ENCODE measurements at regions not wholly inside any gene's neighbourhood (a gene's known extent, or its start where the extent isn't known, plus 50 kb on each side); places are given as distances from the start of the nearest gene placed in this dataset.

GRCh38 chr15:94053626-94054025, 177.7 kb upstream of the MCTP2 start:
- no peak for TF ChIP-seq POLR2A (IDR thresholded peaks at IDR 0.05)
- TF ChIP-seq CTCF (IDR thresholded peaks at IDR 0.05) = no peak
- TF ChIP-seq EP300 (IDR thresholded peaks at IDR 0.05; ENCODE audit: low read depth) = no peak
- no peak for TF ChIP-seq POLR2AphosphoS5 (IDR thresholded peaks at IDR 0.05)
- in situ Hi-C loops (cut with MboI; ENCODE audit: low pct_ligation_motif_present in 1 of 4, low pct_unique_long_range_greater_than_20kb in 1 of 4, low sequenced_read_pairs in 3 of 4) = no loop called here
- intact Hi-C loops (cut with DNase I; ENCODE audit: low total_unique reads) = no loop called here

DNA sequence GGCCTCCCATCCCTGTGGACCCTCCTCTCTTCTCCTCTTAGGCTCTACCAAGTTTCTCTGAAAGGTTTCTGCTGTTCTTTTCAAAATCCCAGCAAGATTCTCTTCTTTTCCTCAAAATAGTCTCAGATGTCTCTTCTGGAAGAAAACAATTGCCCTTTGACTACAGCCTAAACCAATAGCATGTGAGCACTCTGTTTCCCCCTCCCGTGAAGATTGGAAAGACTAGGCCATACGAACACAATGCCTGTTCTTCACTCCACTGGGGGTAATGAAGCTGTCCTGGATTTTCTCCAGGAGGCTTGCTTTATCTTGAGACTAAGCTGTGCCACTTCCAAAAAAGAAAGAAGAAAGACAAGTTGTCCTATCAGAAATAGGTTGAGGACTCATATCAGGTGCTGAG, 178.7 kb upstream of the MCTP2 start:
- WGBS, 2 donors (ENCODE audit: low coverage in 1 of 2) = 74% methylated on average over 2 of the region's 2 CpGs; no CpG with 5 or more reads in 1 of the 2 donors
- H3K36me3 ChIP-seq = no peaks in the 10 kb centered on the region
- no peaks in the 10 kb centered on the region for H3K4me1 ChIP-seq
- no peak for TF ChIP-seq POLR2AphosphoS5 (IDR thresholded peaks at IDR 0.05)
- TF ChIP-seq POLR2A (IDR thresholded peaks at IDR 0.05) = no peak
- TF ChIP-seq EP300 (IDR thresholded peaks at IDR 0.05; ENCODE audit: low read depth) = no peak
- no peak for TF ChIP-seq CTCF (IDR thresholded peaks at IDR 0.05)
- no peak for DNase-seq
- H3K27me3 ChIP-seq = no peaks in the 10 kb centered on the region
- no peak overlapping the region for H3K27ac ChIP-seq
- H3K4me3 ChIP-seq = no peak overlapping the region
- in situ Hi-C loops (cut with MboI; ENCODE audit: low pct_ligation_motif_present in 1 of 4, low pct_unique_long_range_greater_than_20kb in 1 of 4, low sequenced_read_pairs in 3 of 4) (no loop called here), intact Hi-C loops (cut with DNase I; ENCODE audit: low total_unique reads) (no loop called here)
- H3K9me3 ChIP-seq = no peaks in the 10 kb centered on the region

More at GRCh38 chr15:94053626-94054025, 177.7 kb upstream of the MCTP2 start:
- DNase-seq = no peak
- Histone ChIP-seq H3K9me3 (no peaks in the 10 kb centered on the region), H3K4me3 (no peak overlapping the region), H3K36me3 (no peaks in the 10 kb centered on the region), H3K27ac (no peak overlapping the region), H3K4me1 (no peaks in the 10 kb centered on the region), H3K27me3 (no peaks in the 10 kb centered on the region)

DNA sequence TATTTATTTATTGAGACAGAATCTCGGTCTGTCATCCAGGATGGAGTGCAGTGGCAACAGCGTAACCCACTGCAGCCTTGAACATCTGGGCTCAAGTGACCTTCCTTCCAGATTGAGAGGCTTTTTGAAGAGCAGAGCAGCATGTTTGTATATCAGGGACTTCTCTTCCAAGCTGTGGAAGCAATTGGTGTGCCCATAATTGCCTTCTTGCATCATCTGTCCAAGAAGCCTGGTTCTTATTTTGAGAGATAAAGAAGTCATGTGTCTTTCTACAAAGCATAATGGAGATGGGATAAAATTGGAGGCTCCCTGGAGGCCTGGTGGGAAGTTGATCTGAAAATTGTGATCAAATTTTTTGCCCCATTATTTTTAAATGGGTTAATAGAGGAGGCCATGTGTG, 183.8 kb upstream of the MCTP2 start:
- Histone ChIP-seq H3K27ac (no peak overlapping the region), H3K9me3 (no peaks in the 10 kb centered on the region), H3K4me3 (no peak overlapping the region), H3K4me1 (no peaks in the 10 kb centered on the region), H3K36me3 (no peaks in the 10 kb centered on the region), H3K27me3 (no peaks in the 10 kb centered on the region)
- intact Hi-C loops (cut with DNase I; ENCODE audit: low total_unique reads) = loop anchor here (5.0 kb wide), 1 partner anchor 1400 kb away; no protein-coding TSS in a partner anchor
- no peak for DNase-seq
- WGBS, 2 donors (ENCODE audit: low coverage in 1 of 2) = 86 to 96% methylated on average over 2 of the region's 2 CpGs
- TF ChIP-seq CTCF (IDR thresholded peaks at IDR 0.05) = no peak
- no peak for TF ChIP-seq POLR2A (IDR thresholded peaks at IDR 0.05)
- TF ChIP-seq POLR2AphosphoS5 (IDR thresholded peaks at IDR 0.05) = no peak
- no peak for TF ChIP-seq EP300 (IDR thresholded peaks at IDR 0.05; ENCODE audit: low read depth)
- in situ Hi-C loops (cut with MboI; ENCODE audit: low pct_ligation_motif_present in 1 of 4, low pct_unique_long_range_greater_than_20kb in 1 of 4, low sequenced_read_pairs in 3 of 4) = no loop called here

DNA sequence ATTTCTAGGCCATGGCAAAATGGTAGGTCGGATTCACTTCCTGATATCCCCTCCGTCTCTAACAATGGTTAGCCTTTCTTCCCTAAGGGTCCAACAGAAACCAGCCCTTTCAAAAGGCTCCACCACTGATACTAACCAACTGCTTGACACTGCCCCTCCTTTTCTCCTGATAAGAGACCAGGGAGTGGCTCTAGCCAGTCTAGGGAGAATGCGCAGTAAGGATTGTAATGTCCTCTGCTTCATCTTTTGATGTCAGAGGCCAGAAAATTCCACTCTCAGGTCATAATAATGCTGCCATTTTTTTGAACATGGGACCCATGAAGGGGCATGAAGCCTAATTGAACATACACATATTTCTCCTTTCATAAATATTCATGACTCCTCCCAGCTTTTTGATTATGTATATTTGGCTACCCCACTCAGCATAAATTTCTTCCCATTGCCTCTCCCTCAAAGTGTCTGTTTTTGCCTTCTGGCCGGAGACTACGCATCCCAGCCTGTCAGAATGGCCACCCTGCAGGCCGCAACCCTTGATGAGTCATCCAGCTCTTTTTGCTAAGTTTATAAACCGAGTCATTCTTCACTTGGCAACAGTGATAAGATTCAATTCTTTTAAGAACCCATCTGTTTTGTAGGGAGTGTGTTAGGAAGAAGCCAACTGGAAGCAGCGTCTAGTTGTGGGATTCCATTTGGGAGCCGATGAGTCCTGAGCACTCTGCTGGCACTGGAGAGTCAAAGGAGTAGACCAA, 189.0 kb upstream of the MCTP2 start:
- TF ChIP-seq POLR2AphosphoS5 (IDR thresholded peaks at IDR 0.05) = no peak
- no peak for TF ChIP-seq EP300 (IDR thresholded peaks at IDR 0.05; ENCODE audit: low read depth)
- TF ChIP-seq POLR2A (IDR thresholded peaks at IDR 0.05) = no peak
- TF ChIP-seq CTCF (IDR thresholded peaks at IDR 0.05) = no peak
- Histone ChIP-seq H3K4me3 (no peak overlapping the region), H3K9me3 (no peaks in the 10 kb centered on the region), H3K36me3 (no peaks in the 10 kb centered on the region), H3K27ac (no peak overlapping the region), H3K27me3 (no peaks in the 10 kb centered on the region), H3K4me1 (no peaks in the 10 kb centered on the region)
- intact Hi-C loops (cut with DNase I; ENCODE audit: low total_unique reads) = no loop called here
- in situ Hi-C loops (cut with MboI; ENCODE audit: low pct_ligation_motif_present in 1 of 4, low pct_unique_long_range_greater_than_20kb in 1 of 4, low sequenced_read_pairs in 3 of 4) = no loop called here
- WGBS, 2 donors (ENCODE audit: low coverage in 1 of 2) = 64 to 72% methylated on average over 6 to 9 of the region's 9 CpGs
- no peak for DNase-seq
